HuH-7 (cell line): ENCODE measurements at regions not wholly inside any gene's neighbourhood (a gene's known extent, or its start where the extent isn't known, plus 50 kb on each side); places are given as distances from the start of the nearest gene placed in this dataset.
"Not testable (repeated sequence)": the region's sequence is repeated elsewhere in the genome, so short reads cannot be mapped to it uniquely, and the experiment has no call there.

ENCODE experiments used
- DNase-seq: peaks from one replicate; pipeline ENCODE4 v3.0.0; 2011; ENCODE audit warnings: low spot score

DNA sequence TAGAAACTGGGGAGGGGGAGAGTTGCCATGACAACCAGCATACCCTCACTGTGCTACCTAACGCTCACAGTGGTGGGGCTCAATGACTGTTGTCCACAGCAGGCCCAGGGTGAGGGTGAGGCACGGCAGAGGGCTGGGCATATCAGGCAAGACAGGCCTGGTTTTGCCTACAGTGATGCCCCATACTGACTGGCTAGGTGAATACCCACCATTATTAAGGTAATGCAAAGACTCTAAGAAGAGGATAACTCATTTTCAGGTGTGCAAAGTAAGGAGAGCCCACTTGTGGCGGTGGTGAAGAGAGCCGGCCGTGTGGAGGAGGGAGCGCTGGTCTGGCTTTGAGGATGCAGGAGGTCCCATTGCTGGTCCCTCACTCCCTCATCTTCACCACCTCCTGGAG is 422.3 kb downstream of the FUT8 start:
- no peak for DNase-seq

DNA sequence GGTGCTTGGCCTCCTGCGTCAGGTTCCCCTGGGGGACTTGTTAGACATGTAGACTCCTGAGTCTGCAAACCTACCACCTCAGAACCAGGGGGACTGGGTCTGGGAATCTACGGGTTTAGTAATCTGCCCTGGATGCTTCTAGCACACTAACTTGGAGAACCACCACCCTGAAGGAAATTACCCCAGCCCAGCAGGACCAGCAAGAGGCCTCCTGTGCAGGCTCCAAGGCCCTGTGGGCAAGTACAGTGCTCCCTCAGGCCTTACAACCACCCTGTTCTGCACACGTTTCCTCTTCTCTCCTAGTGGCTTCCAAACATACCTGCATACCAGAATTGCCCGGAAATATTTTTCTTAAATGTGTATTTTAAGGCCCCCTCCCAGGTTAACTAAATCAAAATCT is 423.0 kb downstream of the FUT8 start:
- no peak for DNase-seq

DNA sequence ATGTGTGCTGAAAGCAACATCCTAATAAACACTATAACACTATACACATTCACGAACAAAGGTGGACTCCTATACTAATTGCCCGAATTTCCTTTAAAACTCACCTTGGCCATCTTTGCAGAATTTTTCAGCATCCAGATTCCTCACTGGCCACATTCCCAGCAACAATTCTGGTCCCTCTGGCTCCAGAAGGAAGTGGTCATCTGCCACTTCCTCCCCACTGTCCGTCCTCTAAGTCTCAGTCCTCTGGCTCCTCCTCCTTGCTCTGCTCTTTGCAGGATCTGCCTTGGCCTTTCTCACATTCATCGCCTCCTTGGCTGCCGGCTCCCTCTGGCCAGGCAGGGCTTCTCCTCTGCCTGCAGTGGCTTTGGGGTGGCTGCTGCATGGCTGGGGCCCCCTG is 426.0 kb downstream of the FUT8 start:
- DNase-seq = no peak

DNA sequence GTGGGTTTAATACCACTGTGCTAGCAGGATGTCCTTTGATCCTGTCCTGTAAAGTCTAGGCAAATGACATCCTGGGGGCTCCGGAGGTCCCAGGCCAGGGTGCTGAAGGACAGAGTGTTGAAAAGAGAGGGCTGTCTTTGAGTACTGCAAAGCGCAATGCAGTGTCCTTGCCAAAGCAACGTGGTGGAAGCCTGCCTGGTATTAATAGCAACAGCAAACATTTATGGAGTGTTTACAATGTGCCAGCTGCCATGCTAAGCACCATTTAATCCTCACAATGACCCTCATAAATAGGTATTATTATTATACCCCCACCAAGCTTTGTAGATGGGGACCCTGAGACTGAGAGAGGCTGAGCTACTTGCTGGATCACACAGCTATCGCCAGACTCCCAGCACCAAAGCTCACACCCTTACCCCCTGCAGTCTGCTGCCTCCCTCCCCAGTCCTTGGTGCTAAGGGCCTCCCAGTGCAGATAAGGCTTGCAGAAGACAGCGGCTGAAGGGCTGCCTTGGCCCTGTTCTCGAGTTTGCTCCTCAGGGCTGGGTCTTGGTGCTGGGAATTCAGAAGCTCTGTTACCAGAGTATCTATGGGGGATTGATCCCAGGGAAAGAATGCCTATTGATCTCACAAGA is 427.7 kb downstream of the FUT8 start:
- DNase-seq = no peak

DNA sequence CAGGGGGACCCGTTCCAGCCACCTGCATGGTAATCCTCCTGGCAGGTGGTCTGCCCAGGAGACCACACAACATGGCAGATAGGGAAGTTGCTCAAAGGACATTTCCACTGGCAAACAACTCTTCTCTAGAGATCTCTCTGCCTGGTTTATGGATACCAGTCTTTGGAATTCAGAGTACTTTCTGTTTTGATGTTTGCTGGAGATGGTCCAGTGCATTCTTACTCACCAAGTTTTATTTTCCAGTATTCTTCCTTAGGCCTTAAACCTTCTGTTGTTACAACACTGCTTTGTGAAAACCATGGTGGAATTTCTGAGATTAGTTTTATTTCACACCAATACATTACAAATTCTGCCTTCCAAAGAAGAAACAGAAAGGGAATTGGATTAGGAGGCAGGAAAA is 428.3 kb downstream of the FUT8 start:
- DNase-seq = no peak

DNA sequence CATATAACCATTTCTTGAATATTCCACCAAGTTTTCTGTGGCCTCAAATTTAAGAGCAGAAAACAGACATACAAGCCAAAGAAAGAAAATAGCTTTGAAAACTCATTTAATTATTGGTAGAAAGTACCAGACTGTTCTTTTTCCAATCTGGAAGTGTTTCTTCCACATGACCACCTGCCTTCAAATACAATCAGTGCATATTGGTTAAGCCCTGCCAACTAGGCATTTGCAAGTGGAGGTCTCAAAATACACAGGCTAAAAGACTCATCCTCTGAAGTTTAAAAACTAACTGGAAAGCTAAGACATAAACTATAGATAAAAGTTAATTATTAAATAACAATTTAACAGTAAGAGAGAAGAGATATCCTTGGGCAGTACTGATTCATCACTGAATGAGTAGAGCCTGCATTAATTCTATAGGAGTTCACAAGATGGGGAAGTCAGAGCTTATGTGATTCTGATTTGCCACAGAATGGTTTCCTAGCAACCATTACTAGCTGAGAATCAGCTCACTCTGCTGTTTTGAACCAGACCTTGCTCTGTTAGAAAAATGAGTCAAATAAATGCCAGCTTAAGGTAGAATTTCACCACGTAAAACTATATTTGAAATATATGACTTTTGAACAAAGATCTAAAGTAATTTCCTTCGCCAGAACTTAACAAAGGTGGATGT is 433.8 kb downstream of the FUT8 start:
- DNase-seq = no peak

DNA sequence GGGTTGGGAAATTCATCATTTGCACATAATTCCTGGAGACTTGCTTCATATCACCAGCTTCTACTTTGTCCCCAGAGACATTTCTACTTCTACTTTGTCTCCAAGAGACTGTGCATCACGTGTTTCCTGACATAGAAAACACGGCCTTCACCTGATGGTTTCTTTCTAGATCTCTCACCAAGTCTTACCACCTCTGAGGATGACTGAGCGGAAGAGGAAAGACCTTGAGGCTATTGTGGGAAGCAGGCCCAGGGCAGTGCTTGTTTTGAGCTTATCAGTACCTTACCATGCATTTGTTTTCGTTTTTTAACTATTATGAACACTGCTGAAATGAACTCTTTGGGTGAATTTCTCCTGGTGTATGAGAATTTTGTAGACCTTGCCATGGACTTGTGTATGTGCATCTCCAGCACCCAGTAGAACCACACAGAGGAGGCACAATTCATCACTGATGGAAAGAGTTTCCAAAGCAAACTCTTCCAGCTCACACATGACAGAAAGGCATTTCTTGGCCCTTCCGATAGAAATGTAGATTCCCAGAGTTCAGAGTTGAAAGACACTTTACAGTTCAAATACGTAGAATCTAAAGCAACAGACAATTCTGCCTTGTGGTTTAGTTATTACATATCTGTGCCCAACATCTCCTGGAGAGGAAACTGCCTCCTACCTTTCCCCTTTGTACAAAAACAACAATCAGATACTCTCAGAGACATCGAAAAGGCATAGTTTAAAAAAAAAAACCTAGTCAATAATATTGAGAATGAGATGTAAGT is 434.7 kb downstream of the FUT8 start:
- no peak for DNase-seq

DNA sequence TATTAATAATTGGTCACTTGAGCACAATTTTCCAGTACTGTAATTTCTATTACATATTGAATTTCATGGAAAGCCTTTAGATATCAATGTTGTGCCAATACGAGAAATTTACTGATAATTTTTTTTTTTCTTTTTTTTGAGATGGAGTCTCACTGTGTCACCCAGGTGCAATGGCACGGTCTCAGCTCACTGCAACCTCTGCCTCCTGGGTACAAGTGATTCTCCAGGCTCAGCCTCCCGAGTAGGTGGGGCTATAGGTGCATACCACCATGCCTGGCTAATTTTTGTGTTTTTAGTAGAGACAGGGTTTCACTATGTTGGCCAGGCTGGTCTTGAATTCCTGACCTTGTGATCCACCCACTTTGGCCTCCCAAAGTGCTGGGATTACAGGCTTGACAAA is 435.4 kb downstream of the FUT8 start:
- DNase-seq = not testable (repeated sequence)

DNA sequence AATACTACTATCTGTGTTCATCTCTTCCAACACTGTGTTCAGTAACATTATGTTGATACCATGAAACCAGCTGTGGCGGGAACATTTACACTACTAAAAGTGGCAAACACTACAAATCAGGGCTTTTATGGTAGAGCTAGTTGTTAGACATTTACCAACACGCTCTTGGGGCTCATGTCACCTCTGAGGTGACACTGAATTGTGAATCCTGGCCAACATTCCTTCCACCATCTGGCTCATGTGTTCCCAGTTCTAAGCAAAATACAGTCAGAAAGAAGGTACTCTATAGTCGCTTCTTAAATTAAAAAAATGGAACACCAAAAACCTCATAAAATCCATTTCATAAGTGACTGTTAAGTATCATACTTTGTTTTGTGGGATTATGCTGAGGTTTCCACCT is 436.6 kb downstream of the FUT8 start:
- DNase-seq = no peak

DNA sequence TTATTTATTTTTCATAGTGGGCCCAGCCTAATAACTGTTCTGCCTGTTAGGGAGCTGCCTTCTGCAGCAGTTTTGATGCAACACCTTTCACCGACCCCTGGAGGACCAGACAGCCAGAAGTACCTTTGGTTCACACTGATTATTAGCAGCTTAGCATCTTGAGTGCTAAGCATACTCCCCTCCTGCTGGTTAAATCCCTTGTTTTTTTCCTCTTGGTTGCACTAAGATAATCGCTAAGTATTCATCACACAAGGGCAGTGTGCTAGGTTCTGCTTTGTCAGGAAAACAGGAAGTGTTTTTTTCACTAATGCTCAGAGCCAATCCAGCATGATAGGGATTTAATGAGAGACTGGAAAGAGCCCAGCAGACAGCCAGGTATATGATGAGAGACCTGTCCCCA is 437.0 kb downstream of the FUT8 start:
- no peak for DNase-seq

DNA sequence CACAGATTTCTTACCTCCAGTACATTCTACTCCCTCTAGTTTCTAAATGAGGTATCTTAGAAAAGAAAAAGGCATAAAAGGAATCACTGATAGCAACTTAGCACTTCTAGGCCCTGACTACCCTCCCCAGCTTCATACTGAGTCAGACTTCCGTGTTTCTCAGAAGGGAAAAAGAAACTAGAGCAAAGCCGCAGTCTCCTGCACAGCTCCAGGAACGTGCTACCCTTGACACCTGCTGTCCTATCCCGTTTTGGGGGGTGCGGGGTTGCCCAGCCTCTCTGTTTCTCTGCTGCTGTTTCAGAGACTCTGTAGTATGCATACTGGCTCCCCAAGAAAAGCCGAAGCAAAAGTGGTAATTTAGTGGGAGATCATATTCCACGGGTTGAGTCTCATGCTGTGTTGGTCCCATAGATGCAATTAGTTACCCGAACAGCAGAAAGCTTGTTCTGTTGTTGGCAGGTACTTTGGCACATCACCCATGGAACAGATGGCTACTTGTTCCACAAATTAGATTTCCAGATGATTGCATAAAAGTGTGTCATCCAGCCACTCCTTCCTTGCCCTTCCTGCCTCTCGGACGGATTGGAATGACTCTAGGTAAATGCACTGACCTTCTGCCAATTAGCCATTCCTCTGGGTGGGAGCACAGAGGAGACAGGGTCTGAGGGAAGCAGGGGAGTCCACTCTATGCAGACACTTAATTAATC is 438.1 kb downstream of the FUT8 start:
- DNase-seq = no peak

DNA sequence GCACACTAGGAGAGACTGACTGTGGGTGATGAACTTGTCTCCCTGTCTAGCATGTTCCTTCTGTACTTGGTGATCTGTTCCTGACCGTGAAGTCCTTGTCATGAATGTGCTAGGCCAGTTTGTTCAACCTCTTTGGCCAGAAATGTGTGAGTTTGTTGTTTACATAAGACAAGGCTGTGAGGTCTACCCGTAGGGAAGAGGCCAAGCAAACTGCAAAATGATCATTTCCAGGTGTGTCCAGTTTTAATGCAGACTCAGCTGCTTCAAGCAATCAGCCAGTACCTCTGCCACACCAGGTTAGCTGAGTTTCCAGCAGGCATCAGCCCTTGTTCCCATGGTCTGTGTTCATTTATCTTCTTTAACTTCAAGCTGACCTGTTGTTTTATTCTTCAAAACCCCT is 440.2 kb downstream of the FUT8 start:
- DNase-seq = no peak

DNA sequence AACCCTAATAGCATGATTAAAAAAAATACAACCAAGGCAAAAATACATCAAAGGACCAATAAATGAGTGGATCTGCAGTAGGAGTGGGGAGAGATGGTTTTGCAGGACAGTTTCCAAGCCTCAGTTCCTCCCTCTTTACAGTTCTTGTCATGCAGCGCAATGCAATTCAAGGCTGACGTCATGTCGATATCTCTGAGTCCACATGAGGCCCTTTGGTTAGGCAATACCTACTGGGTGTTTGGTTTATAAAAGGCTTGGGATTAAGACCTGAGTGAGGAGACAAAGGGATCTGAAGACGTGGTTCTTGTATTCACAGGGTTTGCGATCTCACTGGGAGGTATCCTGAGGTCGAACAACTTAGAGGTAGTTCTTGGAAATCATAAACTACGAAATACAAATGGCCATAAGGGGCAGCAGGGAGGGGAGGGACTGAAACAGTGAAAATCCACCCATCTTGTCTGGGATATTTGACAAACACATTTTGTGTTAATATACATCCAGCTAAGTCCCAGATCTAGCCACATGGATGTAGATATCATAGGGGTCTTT is 441.0 kb downstream of the FUT8 start:
- DNase-seq = no peak

DNA sequence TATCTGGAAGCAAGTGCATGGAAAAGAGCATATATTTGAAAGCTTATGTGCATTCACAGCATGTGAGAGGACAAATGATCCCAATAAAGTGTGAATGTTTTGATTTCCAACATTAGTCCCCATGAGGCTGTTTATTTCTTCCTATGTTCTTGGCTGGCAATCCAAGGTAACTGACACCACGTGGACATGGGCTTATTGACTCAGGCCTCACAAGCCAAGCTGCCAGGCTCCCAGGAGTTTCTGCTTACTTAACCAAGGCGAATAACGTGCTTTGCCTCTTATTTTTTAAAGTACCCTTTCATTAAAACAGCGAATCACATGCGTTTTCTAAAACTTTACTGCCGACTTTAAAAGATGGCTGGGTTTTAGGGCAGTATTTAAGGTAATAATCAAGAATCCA is 441.7 kb downstream of the FUT8 start:
- DNase-seq = no peak

DNA sequence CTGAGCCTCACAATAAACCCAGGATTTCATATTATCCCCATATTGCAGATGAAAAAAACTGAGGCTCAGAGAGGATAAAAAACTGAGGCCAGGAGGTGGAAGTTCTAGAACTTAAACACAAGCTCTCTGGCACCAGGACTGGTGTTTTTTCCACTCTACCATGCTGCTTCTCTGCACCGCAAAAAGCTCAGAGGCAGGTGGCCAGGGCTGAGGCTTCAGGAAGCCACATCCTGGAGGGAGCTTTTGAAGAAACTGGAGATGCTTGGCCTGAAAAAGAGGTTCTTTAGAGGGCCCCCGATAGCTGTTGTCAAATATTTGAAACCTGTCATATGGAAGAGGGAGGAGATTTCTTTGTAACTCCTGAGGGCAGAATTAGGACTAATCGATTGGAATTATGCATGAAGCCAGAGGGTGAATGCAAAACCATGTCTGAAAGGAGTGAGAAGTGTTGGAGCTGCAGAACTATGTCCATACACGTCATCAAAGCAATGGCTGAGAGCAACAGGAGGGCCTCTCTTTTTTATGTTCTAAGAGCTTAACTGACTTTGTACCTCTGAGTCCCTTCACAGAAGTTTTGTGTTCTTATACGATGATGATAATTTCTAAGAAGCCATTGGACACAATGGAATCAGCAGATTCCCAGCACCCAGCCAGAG is 448.6 kb downstream of the FUT8 start:
- DNase-seq = no peak

DNA sequence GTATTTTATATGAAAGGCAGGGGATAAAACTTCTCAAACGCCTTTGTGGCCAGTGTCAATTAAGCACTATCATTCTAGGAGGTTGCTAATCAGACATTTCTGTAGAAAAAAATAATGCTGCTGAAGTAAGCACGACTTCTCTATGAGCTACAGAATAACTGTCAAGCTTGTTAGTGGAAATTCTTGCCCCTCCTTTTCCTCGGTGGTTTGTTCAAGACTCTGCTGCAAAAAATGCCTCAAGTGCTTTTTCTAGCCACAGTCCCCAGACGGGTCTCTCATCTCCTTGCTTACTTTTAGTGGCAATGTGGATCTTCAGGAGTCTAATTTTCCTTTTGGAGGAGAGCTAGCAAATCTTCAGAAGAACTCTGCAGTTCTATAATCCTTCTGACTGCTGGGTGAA is 452.0 kb downstream of the FUT8 start:
- DNase-seq = no peak

DNA sequence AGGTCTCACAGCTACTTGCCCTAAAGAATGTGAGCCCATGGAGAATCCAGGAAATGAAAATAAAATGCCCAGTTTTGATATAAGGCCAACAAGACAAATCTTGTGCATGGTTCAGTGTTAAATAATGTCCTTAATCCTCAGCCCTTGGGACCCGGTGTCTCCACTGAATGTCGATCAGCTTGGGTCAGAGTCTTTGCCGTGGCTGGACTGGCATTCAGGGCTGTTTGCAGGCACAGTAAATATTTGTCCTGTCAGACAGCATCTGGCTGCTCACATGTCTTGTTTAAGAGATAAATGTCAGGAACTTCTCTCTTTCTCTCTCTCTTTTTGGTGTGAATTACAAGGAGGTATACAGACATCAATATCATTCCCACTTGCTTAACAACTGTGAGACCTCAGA is 452.5 kb downstream of the FUT8 start:
- no peak for DNase-seq

DNA sequence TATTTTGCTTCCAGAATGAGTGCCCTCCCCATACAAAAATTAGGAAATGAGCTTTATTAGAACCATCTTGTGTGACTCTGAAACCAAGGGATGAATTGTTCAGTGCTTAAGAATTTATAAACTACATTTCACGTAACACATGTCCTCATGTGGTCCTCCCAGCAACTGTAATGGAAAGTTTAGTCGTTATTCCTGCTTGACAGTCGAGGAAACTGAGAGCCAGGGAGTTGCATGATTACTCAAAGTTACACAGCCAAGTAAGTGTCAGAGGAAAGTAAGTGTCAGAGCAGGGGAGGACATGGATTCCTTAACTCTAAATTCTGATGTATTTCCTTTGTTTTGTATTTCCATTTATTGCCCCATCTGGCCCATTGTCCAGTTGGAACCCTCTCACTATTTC is 453.9 kb downstream of the FUT8 start:
- DNase-seq = no peak

DNA sequence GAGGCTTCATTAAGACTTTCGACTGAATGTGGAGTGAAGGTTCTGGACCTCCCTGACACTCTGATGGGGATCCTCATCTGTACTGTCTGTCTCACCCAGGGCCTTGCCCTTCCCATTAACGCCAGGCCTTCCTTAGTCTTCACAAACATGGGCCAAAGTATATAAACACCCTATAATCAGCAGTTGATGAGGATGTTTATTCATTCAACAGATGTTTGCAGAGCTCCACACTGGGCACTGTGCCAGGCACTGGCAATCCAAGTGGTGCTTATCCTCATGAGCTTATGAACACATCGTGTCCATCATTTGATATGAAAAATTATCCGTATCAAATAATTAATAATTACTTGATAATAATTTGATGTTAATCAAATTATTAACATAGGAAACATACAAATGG is 454.4 kb downstream of the FUT8 start:
- DNase-seq = no peak

DNA sequence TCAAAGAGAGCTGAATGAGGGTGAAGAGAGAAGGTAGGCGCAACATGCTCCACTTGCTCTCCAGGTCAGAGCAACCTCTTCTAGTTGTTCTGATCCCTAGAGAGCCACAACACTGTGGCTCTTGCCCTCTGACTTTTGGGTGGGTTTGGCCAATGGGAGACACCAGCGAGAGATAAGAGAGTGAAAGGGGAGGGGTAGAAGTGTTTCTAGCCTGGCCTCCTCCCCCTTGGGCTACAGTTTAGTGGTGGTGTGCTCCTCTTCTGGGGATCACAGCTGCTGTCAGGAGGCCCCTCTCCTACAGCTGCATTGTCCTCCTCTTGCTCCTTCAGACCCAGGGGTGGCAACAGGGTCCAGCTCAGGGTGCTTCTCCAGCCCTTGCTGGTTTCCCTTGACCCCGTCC is 454.8 kb downstream of the FUT8 start:
- DNase-seq = no peak

DNA sequence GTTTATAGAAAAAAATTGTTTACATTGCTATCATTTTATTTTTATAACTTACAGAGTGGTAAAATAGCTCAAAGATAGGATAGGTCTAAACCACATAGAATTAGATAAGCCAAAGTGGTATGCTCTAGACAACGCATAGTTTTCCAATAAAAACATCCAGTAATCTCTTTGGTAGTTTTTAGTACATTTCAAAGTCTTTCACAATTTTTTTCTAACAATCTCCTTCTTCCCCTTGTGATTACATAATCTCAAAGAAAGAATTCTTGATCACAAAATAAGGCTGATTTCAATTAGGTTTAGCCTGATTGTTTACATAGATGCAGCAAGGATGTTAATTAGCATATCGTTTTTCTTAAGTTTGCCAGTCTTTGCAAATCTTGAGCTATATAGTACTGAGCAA is 460.0 kb downstream of the FUT8 start:
- no peak for DNase-seq

DNA sequence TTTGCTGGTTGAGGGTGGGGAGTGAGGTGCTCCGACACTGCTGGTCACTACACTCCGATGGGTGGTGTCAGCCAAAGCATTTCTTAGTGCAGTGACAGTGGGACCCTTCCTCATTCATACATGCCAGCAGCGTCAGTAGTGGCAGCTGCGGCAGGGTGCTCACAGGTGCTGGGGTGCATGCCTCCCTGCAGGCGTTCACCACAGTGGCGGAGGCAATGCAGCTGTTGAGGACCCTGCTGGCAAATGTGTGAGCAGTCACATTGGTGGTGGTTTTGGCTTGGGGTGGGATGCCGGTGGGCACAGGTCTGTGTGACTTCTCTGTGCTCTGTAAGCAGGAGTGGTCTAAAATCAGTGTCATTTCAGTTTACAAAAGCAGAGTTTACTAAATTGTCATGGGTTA is 464.6 kb downstream of the FUT8 start:
- DNase-seq = no peak
